Neural cell (in vitro differentiated cells): ENCODE measurements at regions not wholly inside any gene's neighbourhood (a gene's known extent, or its start where the extent isn't known, plus 50 kb on each side); places are given as distances from the start of the nearest gene placed in this dataset.

Experiments used
- MXI1 ChIP-seq: fragments of 450-650 bp; conservative IDR thresholded peaks from 2 replicates; pipeline ENCODE4 v1.6.1; 2014; ENCODE audit warnings: antibody characterized with exemption, mild to moderate bottlenecking; ENCODE audit not compliant: poor library complexity, severe bottlenecking
- TF ChIP-seq, protein P1 (sequence below): fragments of 450-650 bp; IDR thresholded peaks from 2 replicates; pipeline ENCODE4 v1.5.1; 2014; ENCODE audit warnings: antibody characterized with exemption, mild to moderate bottlenecking, moderate library complexity; ENCODE audit not compliant: poor library complexity, severe bottlenecking

DNA sequence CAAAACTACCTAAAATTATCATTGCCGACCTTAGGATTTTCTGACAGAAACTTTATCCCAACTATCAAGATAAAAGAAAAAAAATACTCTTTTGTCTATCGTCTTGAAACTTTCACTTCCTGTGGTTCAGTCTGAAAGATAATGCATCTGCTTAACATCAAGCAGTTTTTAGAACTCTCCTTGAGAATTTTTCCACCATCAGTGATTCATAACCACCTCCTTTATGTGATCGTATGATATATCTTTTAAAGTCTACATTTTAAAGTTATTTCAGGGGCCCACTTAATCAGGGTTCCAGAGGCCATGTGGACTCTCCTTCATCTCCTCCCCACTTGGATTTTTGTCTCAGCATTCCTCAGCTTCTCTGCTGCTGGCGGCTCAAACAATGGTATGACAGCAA, 272.8 kb upstream of the TENM3 start:
- TF ChIP-seq, protein P1, sequence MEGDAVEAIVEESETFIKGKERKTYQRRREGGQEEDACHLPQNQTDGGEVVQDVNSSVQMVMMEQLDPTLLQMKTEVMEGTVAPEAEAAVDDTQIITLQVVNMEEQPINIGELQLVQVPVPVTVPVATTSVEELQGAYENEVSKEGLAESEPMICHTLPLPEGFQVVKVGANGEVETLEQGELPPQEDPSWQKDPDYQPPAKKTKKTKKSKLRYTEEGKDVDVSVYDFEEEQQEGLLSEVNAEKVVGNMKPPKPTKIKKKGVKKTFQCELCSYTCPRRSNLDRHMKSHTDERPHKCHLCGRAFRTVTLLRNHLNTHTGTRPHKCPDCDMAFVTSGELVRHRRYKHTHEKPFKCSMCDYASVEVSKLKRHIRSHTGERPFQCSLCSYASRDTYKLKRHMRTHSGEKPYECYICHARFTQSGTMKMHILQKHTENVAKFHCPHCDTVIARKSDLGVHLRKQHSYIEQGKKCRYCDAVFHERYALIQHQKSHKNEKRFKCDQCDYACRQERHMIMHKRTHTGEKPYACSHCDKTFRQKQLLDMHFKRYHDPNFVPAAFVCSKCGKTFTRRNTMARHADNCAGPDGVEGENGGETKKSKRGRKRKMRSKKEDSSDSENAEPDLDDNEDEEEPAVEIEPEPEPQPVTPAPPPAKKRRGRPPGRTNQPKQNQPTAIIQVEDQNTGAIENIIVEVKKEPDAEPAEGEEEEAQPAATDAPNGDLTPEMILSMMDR, result no peak
- no peak for TF ChIP-seq MXI1
